ENCODE measurements at regions not wholly inside any gene's neighbourhood (a gene's known extent, or its start where the extent isn't known, plus 50 kb on each side); places are given as distances from the start of the nearest gene placed in this dataset.

DNA sequence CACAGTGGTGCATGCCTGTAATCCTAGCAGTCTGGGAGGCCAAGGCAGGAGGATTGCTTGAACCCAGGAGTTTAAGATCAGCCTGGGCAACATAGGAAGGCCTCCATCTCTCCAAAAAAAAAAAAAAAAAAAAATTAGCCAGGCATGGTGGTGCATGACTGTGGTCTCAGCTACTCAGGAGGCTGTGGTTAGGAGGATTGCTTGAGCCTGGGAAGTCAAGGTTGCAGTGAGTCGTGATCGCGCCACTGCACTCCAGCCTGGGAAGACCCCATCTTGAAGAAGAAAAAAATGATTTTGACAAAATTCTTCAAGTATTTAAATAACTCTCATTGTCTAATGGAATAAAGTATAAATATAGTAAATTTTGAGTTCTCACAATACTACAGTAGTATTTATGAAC, 219.2 kb upstream of the SSTR1 start:
- Mint-ChIP-seq H3K27me3 (ENCODE audit: insufficient read depth) (no peaks in the 10 kb centered on the region), H3K36me3 (ENCODE audit: low read depth) (no peaks in the 10 kb centered on the region), H3K9me3 (no peaks in the 10 kb centered on the region), H3K4me1 (ENCODE audit: low read depth) (peaks cover 8% of the 10 kb centered on the region), H3K4me3 (no peak overlapping the region), H3K27ac (no peak overlapping the region)
- TF ChIP-seq, protein P1, sequence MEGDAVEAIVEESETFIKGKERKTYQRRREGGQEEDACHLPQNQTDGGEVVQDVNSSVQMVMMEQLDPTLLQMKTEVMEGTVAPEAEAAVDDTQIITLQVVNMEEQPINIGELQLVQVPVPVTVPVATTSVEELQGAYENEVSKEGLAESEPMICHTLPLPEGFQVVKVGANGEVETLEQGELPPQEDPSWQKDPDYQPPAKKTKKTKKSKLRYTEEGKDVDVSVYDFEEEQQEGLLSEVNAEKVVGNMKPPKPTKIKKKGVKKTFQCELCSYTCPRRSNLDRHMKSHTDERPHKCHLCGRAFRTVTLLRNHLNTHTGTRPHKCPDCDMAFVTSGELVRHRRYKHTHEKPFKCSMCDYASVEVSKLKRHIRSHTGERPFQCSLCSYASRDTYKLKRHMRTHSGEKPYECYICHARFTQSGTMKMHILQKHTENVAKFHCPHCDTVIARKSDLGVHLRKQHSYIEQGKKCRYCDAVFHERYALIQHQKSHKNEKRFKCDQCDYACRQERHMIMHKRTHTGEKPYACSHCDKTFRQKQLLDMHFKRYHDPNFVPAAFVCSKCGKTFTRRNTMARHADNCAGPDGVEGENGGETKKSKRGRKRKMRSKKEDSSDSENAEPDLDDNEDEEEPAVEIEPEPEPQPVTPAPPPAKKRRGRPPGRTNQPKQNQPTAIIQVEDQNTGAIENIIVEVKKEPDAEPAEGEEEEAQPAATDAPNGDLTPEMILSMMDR (IDR thresholded peaks at IDR 0.05) = no peak
- DNase-seq = no peak

DNA sequence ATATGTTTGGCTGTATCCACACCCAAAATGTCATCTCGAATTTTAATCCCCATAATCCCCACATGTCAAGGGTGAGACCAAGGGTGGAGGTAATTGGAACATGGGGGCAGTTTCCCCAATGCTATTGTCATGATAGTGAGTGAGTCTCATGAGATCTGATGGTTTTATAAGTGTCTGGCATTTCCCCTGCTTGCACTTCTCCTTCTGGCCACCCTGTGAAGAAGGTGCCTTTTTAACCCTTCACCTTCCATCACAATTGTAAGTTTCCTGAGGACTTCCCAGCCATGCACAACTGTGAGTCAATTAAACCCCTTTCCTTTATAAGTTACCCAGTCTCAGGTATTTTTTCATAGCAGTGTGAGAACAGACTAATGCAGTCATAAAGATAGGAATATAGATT, 216.7 kb upstream of the SSTR1 start:
- no peaks in the 10 kb centered on the region for H3K36me3 Mint-ChIP-seq (ENCODE audit: low read depth)
- H3K4me1 Mint-ChIP-seq (ENCODE audit: low read depth) = peaks cover 4% of the 10 kb centered on the region
- no peak for DNase-seq
- H3K27me3 Mint-ChIP-seq (ENCODE audit: insufficient read depth) = no peaks in the 10 kb centered on the region
- no peaks in the 10 kb centered on the region for H3K9me3 Mint-ChIP-seq
- H3K27ac Mint-ChIP-seq = no peak overlapping the region
- TF ChIP-seq, protein P1 (IDR thresholded peaks at IDR 0.05) = no peak
- H3K4me3 Mint-ChIP-seq = no peak overlapping the region

DNA sequence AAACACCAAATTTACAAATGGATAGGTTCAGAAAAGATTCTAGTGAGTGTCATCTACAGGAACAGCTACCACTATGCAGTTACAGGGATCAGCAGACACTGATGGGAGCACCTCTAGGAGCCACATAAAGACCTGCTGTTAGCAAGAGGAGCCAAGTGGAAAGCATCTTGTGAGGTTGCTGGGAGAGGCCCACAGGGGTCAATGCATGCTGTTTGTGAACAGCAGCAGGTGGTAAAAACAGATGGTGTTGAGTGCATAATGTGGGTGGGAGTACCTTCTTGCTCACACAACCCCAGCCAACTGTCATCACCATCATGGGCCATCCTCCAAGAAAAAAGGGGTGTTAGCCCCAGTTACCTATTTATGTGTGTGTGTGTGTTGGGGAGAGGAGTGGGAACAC, 215.2 kb upstream of the SSTR1 start:
- DNase-seq = no peak
- Mint-ChIP-seq H3K4me1 (ENCODE audit: low read depth) (no peaks in the 10 kb centered on the region), H3K27ac (no peak overlapping the region), H3K9me3 (no peaks in the 10 kb centered on the region), H3K27me3 (ENCODE audit: insufficient read depth) (no peaks in the 10 kb centered on the region), H3K36me3 (ENCODE audit: low read depth) (no peaks in the 10 kb centered on the region), H3K4me3 (no peak overlapping the region)
- TF ChIP-seq, protein P1 (IDR thresholded peaks at IDR 0.05) = no peak

DNA sequence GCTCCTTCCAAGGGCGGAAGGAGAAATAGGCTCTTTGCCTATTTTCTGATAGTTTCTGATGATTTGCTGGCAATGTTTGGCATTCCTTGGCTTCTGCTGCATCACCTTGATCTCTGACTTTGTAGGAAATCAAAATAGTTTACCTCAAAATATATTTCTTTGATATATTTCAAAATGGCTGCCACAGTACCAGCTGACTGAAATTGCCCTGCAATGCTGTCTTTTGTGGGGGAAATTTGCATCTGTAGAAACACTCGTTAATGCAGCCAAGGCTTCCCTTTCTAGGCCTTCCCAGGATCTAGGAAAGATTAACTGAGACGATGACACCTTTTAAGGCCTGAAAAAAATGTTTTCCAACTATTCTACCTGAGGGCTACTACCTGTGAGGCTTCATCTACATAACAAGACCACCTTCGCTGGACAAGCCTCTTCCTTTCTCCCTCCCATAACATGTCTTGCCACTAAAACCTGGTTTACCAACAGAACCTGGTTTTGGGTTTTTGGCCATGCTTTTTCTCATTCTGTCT, 212.8 kb upstream of the SSTR1 start:
- DNase-seq = no peak
- Mint-ChIP-seq H3K4me1 (ENCODE audit: low read depth) (no peaks in the 10 kb centered on the region), H3K27me3 (ENCODE audit: insufficient read depth) (no peaks in the 10 kb centered on the region), H3K4me3 (no peak overlapping the region), H3K9me3 (no peaks in the 10 kb centered on the region), H3K36me3 (ENCODE audit: low read depth) (no peaks in the 10 kb centered on the region), H3K27ac (no peak overlapping the region)
- TF ChIP-seq, protein P1 (IDR thresholded peaks at IDR 0.05) = no peak

DNA sequence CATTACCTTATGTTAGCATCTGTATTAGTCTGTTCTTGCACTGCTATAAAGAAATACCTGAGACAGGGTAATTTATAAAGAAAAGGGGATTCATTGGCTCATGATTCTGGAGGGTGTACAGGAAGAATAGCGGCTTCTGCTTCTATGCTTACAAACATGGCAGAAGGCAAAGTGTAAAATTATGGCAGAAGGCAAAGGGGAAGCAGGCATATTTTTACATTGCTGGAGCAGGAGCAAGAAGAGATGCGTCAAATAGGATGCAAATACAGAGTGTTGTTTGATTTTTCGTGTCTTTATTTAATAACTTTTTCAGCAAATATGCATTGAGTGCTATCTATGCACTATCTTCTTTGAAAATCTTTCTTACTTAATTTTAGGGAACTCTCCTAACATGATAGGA, 210.7 kb upstream of the SSTR1 start:
- no peaks in the 10 kb centered on the region for H3K27me3 Mint-ChIP-seq (ENCODE audit: insufficient read depth)
- no peaks in the 10 kb centered on the region for H3K9me3 Mint-ChIP-seq
- H3K4me1 Mint-ChIP-seq (ENCODE audit: low read depth) = no peaks in the 10 kb centered on the region
- H3K27ac Mint-ChIP-seq = no peak overlapping the region
- no peak for DNase-seq
- TF ChIP-seq, protein P1 (IDR thresholded peaks at IDR 0.05) = no peak
- H3K36me3 Mint-ChIP-seq (ENCODE audit: low read depth) = no peaks in the 10 kb centered on the region
- no peak overlapping the region for H3K4me3 Mint-ChIP-seq

DNA sequence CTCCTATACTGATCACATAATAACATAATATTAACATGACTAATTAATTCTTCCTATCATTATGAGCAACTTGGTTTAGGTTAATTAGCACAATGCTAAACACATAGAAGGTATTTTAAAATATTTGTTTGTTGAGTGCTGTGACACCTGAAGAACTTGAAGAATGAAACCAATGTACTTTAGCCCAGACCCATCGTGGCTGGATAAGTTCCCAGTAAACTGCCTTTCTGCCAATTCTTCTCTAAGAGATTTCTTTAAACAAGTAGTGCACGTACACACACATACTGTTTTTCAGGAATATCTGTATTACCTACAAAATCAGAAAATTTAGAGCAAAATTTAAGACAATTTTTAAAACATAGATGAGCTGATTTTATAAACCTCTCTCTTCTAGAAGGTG, 207.4 kb upstream of the SSTR1 start:
- no peaks in the 10 kb centered on the region for H3K4me1 Mint-ChIP-seq (ENCODE audit: low read depth)
- H3K9me3 Mint-ChIP-seq = no peaks in the 10 kb centered on the region
- H3K4me3 Mint-ChIP-seq = no peak overlapping the region
- no peak for DNase-seq
- no peak overlapping the region for H3K27ac Mint-ChIP-seq
- TF ChIP-seq, protein P1 (IDR thresholded peaks at IDR 0.05) = no peak
- H3K27me3 Mint-ChIP-seq (ENCODE audit: insufficient read depth) = peaks cover 1% of the 10 kb centered on the region; the same call in 1 of the 2 replicates
- no peaks in the 10 kb centered on the region for H3K36me3 Mint-ChIP-seq (ENCODE audit: low read depth)
